OCI-LY3 (cell line): ENCODE measurements at regions not wholly inside any gene's neighbourhood (a gene's known extent, or its start where the extent isn't known, plus 50 kb on each side); places are given as distances from the start of the nearest gene placed in this dataset.

ENCODE experiments used
- H2AFZ ChIP-seq: fragments of 200-600, 300-600 bp; shearing (Covaris generic); 2 replicates; pipeline ENCODE4 v1.6.0; 2014; ENCODE audit warnings: antibody characterized with exemption, low read depth, low read length
- H3K27ac ChIP-seq: fragments of 200-600, 300-600 bp; sonication (generic); 2 replicates; pipeline ENCODE4 v1.5.1; 2014; ENCODE audit warnings: mild to moderate bottlenecking, low read length, moderate library complexity, mixed read lengths
- H3K27me3 ChIP-seq: fragments of 200-600, 300-600 bp; sonication (generic); 2 replicates; pipeline ENCODE4 v1.6.1; 2014; ENCODE audit warnings: low read depth, low read length, mixed read lengths
- H3K36me3 ChIP-seq: fragments of 200-600, 300-600 bp; sonication (generic); replicated peaks from 2 replicates; pipeline ENCODE3; 2014; ENCODE audit warnings: low read depth, low read length, mixed read lengths
- H3K4me1 ChIP-seq: fragments of 300-600, 200-600 bp; sonication (generic); 2 replicates; pipeline ENCODE4 v1.6.1; 2014; ENCODE audit warnings: low read length, mixed read lengths
- H3K4me2 ChIP-seq: fragments of 200-600, 300-600 bp; sonication (generic); 2 replicates; pipeline ENCODE4 v1.6.1; 2014; ENCODE audit warnings: low read length, mixed read lengths
- H3K4me3 ChIP-seq: fragments of 300-600, 200-600 bp; sonication (generic); 2 replicates; pipeline ENCODE4 v1.5.1; 2014; ENCODE audit warnings: antibody characterized with exemption, mild to moderate bottlenecking, low read length, moderate library complexity
- H3K79me2 ChIP-seq: fragments of 300-600, 200-600 bp; shearing (Covaris generic); 2 replicates; pipeline ENCODE4 v1.6.1; 2014; ENCODE audit warnings: mild to moderate bottlenecking, low read length, mixed read lengths
- H3K9ac ChIP-seq: fragments of 300-600, 200-600 bp; shearing (Covaris generic); 2 replicates; pipeline ENCODE4 v1.6.0; 2014; ENCODE audit warnings: mild to moderate bottlenecking, low read length, moderate library complexity
- H3K9me3 ChIP-seq: fragments of 200-600, 300-600 bp; shearing (Covaris generic); 2 replicates; pipeline ENCODE4 v1.6.1; 2014; ENCODE audit warnings: low read length, mixed read lengths; ENCODE audit not compliant: insufficient read depth
- H4K20me1 ChIP-seq: fragments of 200-600, 300-600 bp; sonication (generic); 2 replicates; pipeline ENCODE4 v1.6.1; 2016; ENCODE audit warnings: low read length, mixed read lengths; ENCODE audit not compliant: insufficient read depth
- EZH2phosphoT487 ChIP-seq: fragments of 200-600 bp; shearing (Covaris generic); IDR thresholded peaks from 2 replicates; pipeline ENCODE4 v1.6.1; 2018; ENCODE audit warnings: antibody characterized with exemption, mixed run types, low read depth
- TF ChIP-seq, protein P1 (sequence below): fragments of 200-600, 300-600 bp; sonication (generic); IDR thresholded peaks from 2 replicates; pipeline ENCODE4 v1.5.1; 2014; ENCODE audit warnings: antibody characterized with exemption, low read length, low read depth

DNA sequence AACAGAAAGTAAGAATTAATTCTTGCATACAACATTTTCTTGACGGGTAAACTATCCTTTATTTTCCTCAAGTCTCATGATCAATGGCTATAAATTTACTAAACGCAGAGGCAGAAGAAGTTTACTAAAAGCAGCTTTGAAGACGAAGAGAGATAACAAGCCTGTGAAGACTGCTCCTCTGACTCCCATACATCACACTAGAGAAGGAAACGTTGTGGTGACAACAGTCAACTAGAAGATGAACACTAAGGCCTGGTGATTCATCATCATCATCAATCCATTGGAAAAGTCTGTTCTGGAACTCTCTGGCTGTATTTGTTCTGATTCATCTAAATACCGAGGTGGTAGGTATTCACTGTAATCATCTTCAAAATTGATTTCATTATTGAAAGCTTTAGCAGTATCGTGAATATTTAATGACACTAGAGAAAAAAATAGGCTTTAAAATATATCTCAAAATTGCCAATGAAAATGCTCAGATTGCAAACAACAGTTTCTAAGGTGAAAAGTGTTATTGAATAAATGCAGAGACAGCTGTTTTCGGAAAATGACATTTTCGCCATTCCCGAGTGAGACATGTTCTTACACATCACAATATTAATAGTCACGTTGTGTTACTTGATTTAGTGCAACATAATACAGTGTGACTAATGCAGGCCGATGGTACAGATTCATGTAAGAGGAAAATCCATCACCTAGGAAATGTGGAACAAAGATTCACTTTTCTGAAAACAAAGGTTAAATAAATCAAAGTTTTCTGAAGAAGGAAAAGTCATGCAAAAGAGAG lies 260.5 kb downstream of the C12orf50 start:
- Histone ChIP-seq H2AFZ (no peak overlapping the region), H3K79me2 (no peaks in the 10 kb centered on the region), H3K4me3 (no peak overlapping the region), H3K4me1 (no peaks in the 10 kb centered on the region), H3K27me3 (no peaks in the 10 kb centered on the region), H3K9ac (no peak overlapping the region), H3K27ac (no peak overlapping the region), H3K4me2 (no peak overlapping the region), H4K20me1 (no peaks in the 10 kb centered on the region), H3K9me3 (no peaks in the 10 kb centered on the region), H3K36me3 (no peaks in the 10 kb centered on the region)
- TF ChIP-seq, protein P1, sequence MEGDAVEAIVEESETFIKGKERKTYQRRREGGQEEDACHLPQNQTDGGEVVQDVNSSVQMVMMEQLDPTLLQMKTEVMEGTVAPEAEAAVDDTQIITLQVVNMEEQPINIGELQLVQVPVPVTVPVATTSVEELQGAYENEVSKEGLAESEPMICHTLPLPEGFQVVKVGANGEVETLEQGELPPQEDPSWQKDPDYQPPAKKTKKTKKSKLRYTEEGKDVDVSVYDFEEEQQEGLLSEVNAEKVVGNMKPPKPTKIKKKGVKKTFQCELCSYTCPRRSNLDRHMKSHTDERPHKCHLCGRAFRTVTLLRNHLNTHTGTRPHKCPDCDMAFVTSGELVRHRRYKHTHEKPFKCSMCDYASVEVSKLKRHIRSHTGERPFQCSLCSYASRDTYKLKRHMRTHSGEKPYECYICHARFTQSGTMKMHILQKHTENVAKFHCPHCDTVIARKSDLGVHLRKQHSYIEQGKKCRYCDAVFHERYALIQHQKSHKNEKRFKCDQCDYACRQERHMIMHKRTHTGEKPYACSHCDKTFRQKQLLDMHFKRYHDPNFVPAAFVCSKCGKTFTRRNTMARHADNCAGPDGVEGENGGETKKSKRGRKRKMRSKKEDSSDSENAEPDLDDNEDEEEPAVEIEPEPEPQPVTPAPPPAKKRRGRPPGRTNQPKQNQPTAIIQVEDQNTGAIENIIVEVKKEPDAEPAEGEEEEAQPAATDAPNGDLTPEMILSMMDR = no peak
- TF ChIP-seq EZH2phosphoT487 = no peak

DNA sequence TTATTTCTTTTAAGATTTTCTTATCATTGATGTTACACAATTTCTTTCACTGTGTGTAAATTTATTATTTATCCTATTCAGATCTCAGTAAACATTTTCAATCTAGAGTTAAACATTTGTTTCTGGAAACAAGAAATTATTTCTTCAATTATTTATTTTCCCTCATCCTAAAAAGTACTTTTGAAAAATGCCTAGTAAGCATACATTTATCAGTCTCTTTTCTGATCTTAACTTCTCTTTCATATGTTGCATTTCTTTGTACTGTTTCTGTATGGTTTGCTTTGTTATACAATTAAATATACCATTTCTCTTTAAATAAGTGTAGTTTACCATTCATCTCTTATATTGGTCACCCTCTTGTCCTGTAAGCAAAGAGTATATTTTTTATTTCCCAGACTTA lies 263.2 kb downstream of the C12orf50 start:
- Histone ChIP-seq H3K4me2 (no peak overlapping the region), H3K9me3 (no peaks in the 10 kb centered on the region), H3K27me3 (no peaks in the 10 kb centered on the region), H3K4me3 (no peak overlapping the region), H3K79me2 (no peaks in the 10 kb centered on the region), H2AFZ (no peak overlapping the region), H4K20me1 (no peaks in the 10 kb centered on the region), H3K27ac (no peak overlapping the region), H3K9ac (no peak overlapping the region), H3K4me1 (no peaks in the 10 kb centered on the region), H3K36me3 (no peaks in the 10 kb centered on the region)
- TF ChIP-seq EZH2phosphoT487 = no peak
- TF ChIP-seq, protein P1 = no peak

DNA sequence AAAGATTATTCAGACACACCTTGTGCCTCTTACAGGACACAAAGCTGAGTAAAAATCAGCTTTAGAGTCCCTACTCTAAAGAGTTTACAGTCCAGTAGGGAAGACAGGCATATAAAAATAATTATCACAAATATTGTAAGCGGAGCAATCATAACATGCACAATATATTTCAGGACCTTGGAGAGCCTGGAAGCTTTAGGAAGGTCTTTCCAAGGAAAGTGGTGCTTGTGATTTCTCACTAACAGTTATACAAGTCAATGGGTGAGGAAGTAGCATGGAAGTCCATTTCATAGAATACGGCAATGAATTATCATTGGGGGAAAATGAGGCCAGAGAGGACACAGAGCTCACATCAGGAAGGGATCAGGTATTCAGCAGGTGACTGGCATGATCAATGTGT lies 268.3 kb downstream of the C12orf50 start:
- Histone ChIP-seq H3K36me3 (no peaks in the 10 kb centered on the region), H4K20me1 (no peaks in the 10 kb centered on the region), H2AFZ (no peak overlapping the region), H3K4me2 (no peak overlapping the region), H3K79me2 (no peaks in the 10 kb centered on the region), H3K4me1 (no peaks in the 10 kb centered on the region), H3K27ac (no peak overlapping the region), H3K9ac (no peak overlapping the region), H3K27me3 (no peaks in the 10 kb centered on the region), H3K4me3 (no peak overlapping the region), H3K9me3 (no peaks in the 10 kb centered on the region)
- TF ChIP-seq, protein P1 = no peak
- no peak for TF ChIP-seq EZH2phosphoT487

DNA sequence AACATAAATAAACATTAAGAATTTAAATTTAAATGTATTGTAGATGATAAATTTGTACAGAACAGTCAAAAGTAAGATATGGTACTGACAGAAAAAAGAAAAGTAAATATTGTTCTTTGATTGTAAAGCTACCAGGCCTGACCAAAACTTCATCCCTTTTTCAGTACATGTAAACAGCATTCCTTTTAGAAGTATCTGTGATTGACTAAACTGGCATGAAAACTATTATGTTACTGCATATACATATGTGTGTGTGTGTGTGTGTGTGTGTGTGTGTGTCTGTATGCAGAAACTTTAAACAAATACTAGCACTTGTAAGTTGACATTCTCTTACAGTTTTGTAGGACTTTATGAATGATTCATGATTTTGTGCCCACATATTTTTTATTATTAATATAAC lies 270.9 kb downstream of the C12orf50 start:
- no peaks in the 10 kb centered on the region for H3K4me1 ChIP-seq
- no peaks in the 10 kb centered on the region for H3K36me3 ChIP-seq
- no peaks in the 10 kb centered on the region for H3K79me2 ChIP-seq
- H3K9me3 ChIP-seq = no peaks in the 10 kb centered on the region
- no peak for TF ChIP-seq EZH2phosphoT487
- TF ChIP-seq, protein P1 = no peak
- H3K27me3 ChIP-seq = no peaks in the 10 kb centered on the region
- H3K27ac ChIP-seq = no peak overlapping the region
- no peak overlapping the region for H2AFZ ChIP-seq
- H3K4me2 ChIP-seq = no peak overlapping the region
- no peaks in the 10 kb centered on the region for H4K20me1 ChIP-seq
- no peak overlapping the region for H3K9ac ChIP-seq
- no peak overlapping the region for H3K4me3 ChIP-seq
